ENCODE measurements at regions not wholly inside any gene's neighbourhood (a gene's known extent, or its start where the extent isn't known, plus 50 kb on each side); places are given as distances from the start of the nearest gene placed in this dataset.

- Histone ChIP-seq H4K20me1 (replicated peaks in 1 of 2; ENCODE audit: control insufficient read depth in 1 of 2, insufficient read depth in 2 of 2, low read length in 2 of 2) (no peaks in the 10 kb centered on the region), H3K4ac (replicated peaks; ENCODE audit: insufficient read length, low read depth, low read length) (no peak overlapping the region), H3K23me2 (ENCODE audit: low read depth, low read length) (no peaks in the 10 kb centered on the region), H3K4me2 (ENCODE audit: insufficient read depth in 1 of 2, low read depth in 2 of 2, low read length in 2 of 2) (no peak overlapping the region), H3K9ac (replicated peaks in 1 of 4; ENCODE audit: extremely low read depth in 1 of 4, low read depth in 3 of 4, low read length in 3 of 4) (no peak overlapping the region), H3K4me3 (ENCODE audit: extremely low read depth in 1 of 4, insufficient read depth in 2 of 4, low read depth in 3 of 4, low read length in 4 of 4) (no peak overlapping the region), H2BK120ac (replicated peaks; ENCODE audit: low read depth, low read length) (no peak overlapping the region), H3K56ac (replicated peaks; ENCODE audit: insufficient read length, low read depth, low read length) (no peak overlapping the region), H2AK5ac (ENCODE audit: low read depth, low read length) (no peak overlapping the region), H3K4me1 (replicated peaks in 1 of 4; ENCODE audit: control insufficient read depth in 3 of 4, insufficient read depth in 4 of 4, low read length in 3 of 4) (no peaks in the 10 kb centered on the region), H2BK12ac (ENCODE audit: low read depth, low read length) (no peak overlapping the region), H3K27me3 (replicated peaks in 1 of 4; ENCODE audit: control insufficient read depth in 3 of 4, extremely low read depth in 1 of 4, insufficient read depth in 3 of 4, low read length in 3 of 4) (no peaks in the 10 kb centered on the region), H3K9me3 (ENCODE audit: insufficient read depth in 2 of 2, low read depth in 1 of 2, low read length in 1 of 2) (no peaks in the 10 kb centered on the region), H3K79me1 (ENCODE audit: low read depth, low read length) (no peaks in the 10 kb centered on the region), H3K27ac (ENCODE audit: low read depth, low read length) (no peak overlapping the region), H2AFZ (ENCODE audit: low read length) (no peak overlapping the region), H2BK20ac (ENCODE audit: low read length) (no peak overlapping the region), H3K79me2 (ENCODE audit: control insufficient read depth in 1 of 2, insufficient read depth in 2 of 2, low read length in 2 of 2) (no peaks in the 10 kb centered on the region), H3K18ac (ENCODE audit: extremely low read depth, low read length) (no peak overlapping the region), H4K8ac (ENCODE audit: extremely low read depth, insufficient read depth, low read length) (no peak overlapping the region), H3K23ac (ENCODE audit: insufficient read length) (no peak overlapping the region), H4K91ac (replicated peaks; ENCODE audit: insufficient read length, low read length) (no peak overlapping the region), H4K5ac (ENCODE audit: insufficient read length, low read depth, low read length) (no peak overlapping the region), H3K14ac (ENCODE audit: insufficient read length) (no peak overlapping the region), H3K36me3 (ENCODE audit: control insufficient read depth in 2 of 4, insufficient read depth in 4 of 4, low read length in 3 of 4) (no peaks in the 10 kb centered on the region), H2BK15ac (ENCODE audit: low read length) (no peak overlapping the region), H2BK5ac (ENCODE audit: low read depth, low read length) (no peak overlapping the region)
- CTCF ChIA-PET (ENCODE audit: partially characterized antibody), result interaction anchor here (0.8 to 1.1 kb wide), 2 partner anchors 98 to 206 kb away, joined by 3 read pairs; no protein-coding TSS in a partner anchor
- TF ChIP-seq POLR2A (IDR thresholded peaks at IDR 0.05; ENCODE audit: control extremely low read depth in 1 of 2, low read depth in 2 of 2, low read length in 2 of 2) (no peak), KDM4A (IDR thresholded peaks at IDR 0.05; ENCODE audit: low read depth, low read length, severe bottlenecking) (no peak), ZNF274 (IDR thresholded peaks at IDR 0.05; ENCODE audit: borderline replicate concordance, extremely low read depth, low read length) (no peak), RNF2 (IDR thresholded peaks at IDR 0.05; ENCODE audit: borderline replicate concordance, low read depth, low read length, missing control alignments, poor library complexity, severe bottlenecking) (no peak), CHD2 (IDR thresholded peaks at IDR 0.05; ENCODE audit: low read length) (no peak), NRF1 (IDR thresholded peaks at IDR 0.05; ENCODE audit: low read depth, low read length) (no peak), SIN3A (conservative IDR thresholded peaks at IDR 0.05 in 1 of 2, IDR thresholded peaks at IDR 0.05 in 1 of 2; ENCODE audit: low read depth in 1 of 2, low read length in 2 of 2) (no peak), HDAC6 (IDR thresholded peaks at IDR 0.05; ENCODE audit: low read depth, low read length) (no peak), EP300 (IDR thresholded peaks at IDR 0.05; ENCODE audit: borderline replicate concordance in 1 of 2, low read depth in 2 of 2, low read length in 2 of 2) (no peak)
- TF ChIP-seq, protein P1, sequence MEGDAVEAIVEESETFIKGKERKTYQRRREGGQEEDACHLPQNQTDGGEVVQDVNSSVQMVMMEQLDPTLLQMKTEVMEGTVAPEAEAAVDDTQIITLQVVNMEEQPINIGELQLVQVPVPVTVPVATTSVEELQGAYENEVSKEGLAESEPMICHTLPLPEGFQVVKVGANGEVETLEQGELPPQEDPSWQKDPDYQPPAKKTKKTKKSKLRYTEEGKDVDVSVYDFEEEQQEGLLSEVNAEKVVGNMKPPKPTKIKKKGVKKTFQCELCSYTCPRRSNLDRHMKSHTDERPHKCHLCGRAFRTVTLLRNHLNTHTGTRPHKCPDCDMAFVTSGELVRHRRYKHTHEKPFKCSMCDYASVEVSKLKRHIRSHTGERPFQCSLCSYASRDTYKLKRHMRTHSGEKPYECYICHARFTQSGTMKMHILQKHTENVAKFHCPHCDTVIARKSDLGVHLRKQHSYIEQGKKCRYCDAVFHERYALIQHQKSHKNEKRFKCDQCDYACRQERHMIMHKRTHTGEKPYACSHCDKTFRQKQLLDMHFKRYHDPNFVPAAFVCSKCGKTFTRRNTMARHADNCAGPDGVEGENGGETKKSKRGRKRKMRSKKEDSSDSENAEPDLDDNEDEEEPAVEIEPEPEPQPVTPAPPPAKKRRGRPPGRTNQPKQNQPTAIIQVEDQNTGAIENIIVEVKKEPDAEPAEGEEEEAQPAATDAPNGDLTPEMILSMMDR (IDR thresholded peaks at IDR 0.05; ENCODE audit: control extremely low read depth in 1 of 3, insufficient read depth in 1 of 3, low read depth in 1 of 3, low read length in 3 of 3), result no peak
- FAIRE-seq, result no peak
- POLR2A ChIA-PET (ENCODE audit: partially characterized antibody), result interaction anchor here (0.7 kb wide), 1 partner anchor 24 kb away, joined by 3 read pairs; no protein-coding TSS in a partner anchor
- DNase-seq (ENCODE audit: low read depth in 1 of 2, low spot score in 2 of 2), result no peak
Measured at GRCh38 chr12:84637926-84638325, 274.7 kb downstream of the SLC6A15 start.

Measured in H1 (cell line).